NCI-H146 (cell line): ENCODE measurements at regions not wholly inside any gene's neighbourhood (a gene's known extent, or its start where the extent isn't known, plus 50 kb on each side); places are given as distances from the start of the nearest gene placed in this dataset.

Experiments used
- DNase-seq: peaks from one replicate; lab custom pipeline; 2025; lab: John Stamatoyannopoulos, UW

DNA sequence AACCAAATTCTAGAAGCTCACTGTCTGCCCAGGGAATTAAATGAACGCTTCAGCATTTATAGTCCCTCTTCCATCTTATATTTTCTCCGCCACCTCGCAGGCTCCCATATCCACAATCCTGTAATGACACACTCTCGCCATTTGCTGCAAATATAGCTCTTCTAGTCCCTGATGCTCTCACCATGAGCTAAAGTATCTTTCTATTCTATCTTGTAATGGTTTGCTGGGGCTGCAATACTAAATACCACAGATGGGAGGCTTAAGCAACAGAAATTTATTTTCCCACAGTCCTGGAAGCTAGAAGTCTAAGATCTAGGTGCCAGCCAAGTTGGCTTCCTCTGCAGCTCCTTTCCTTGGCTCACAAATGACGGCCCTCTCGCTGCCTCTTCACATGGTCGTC, 106.9 kb upstream of the NPHP3 start:
- no peak for DNase-seq

DNA sequence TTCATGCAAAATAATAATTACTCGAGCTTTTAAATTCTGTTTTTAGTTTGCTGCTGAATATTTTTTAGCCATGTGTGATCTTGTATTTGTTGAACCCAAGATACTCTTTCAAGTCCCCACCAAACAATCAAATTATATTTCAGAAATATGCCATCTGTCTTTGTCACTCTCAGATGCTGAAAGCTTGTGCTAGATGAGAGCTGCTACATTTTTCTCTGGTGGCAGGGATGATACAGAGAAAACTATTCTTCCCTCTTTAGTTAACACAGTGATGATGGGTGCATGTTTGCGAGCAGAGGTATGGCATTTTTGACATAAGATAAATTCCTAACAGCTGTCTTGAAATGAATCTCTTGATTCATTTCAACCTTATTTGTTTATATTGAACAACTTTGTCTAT, 100.6 kb upstream of the NPHP3 start:
- DNase-seq = no peak

DNA sequence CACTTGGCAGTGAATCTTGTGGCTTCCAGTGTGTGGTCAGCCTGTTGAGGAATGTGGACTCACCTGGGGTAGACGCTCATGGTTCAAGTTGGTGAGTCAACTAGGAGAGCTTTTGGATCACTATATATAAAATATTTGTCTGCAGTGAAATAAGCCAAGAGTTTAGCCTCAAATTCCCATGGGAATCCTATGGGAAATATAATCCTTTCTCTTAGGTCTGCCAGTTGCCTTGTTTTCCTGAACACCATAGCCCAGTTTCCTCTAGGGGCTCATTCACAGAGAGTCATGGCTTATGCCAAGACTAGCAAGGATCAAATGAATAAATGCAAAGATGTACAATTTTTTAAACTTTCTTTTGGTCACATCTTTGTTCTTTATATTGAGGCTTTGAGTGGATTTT, 100.1 kb upstream of the NPHP3 start:
- DNase-seq = no peak

DNA sequence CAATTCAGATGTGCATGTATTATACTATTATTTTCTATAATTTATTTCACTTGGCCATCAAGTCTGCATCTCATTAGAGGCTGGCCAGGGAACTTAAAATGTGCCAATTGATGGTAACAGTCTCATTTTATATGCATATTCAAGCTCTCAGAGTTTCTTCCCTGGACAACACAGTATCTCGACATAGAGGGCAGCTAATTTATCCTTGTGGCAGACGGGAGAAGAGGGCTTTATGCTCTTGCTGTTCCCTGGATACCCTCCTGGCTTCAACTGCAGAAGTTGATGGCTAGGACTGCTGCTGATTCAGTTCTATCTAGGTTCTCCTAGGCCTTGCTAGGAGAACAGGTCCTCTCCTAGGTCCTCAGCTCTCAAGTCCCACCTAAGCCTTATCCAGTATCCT, 99.1 kb upstream of the NPHP3 start:
- DNase-seq = no peak

DNA sequence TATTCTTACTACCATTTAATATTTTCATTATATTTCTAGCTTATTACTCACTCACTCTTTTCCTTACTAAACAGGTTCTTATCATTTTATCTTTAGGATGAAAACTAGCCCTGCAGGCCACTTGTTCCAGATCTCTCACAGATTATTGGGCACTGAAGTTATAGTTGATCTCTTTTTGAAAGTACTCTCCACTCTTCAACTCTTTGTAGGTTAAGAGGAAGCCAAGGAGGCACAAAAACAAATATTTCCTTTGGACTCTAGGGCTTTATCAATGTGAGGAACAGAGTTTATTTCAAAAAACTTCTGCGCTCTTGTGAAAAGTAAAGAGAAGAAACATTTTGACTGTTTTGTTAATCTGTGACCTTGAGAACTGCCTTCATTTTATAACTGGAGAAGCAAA, 96.0 kb upstream of the NPHP3 start:
- no peak for DNase-seq

DNA sequence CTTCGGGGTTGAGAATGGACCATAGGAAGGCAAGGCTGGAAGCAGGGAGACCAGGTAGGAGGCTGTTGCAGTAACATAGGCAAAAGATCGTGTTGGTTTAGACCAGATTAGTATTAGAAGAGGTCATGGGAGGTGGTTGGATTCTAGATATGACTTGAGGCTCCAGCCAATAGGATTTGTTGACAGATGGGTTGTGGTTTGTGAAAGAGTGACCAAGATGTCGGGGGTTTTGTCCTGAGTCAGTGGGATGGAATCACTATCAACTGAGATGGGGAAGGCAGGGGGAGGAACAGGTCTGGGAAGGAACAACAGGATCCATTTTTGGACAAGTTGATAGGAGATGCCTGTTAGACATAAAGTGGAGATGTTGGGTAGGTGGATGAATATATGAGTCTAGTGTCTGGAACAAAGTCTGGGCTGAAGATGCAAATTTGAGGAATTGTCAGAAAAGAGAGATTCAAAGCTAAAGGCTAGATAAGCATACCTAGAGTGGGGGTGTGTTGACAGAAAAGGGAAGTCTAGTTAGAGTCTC, 95.5 kb upstream of the NPHP3 start:
- no peak for DNase-seq

DNA sequence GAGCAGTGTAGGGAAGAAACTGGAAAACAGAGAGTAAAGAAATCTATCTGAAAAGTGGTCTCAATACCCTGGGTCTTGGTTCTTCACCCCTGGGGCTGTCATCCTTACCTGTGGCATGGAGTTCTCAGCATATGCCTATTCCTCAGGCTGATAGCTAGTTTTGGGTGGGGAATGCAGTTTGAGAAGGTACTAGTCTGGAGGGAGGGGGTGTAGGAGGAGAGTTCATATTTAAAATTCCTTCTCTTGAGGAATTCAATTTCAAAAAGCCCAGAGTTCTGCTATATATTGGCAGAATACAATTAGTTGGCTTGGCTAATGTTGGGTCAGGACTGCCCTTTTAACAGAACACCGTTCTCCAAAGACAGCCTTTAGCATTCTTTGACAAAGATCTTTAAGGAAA, 82.9 kb upstream of the NPHP3 start:
- no peak for DNase-seq

DNA sequence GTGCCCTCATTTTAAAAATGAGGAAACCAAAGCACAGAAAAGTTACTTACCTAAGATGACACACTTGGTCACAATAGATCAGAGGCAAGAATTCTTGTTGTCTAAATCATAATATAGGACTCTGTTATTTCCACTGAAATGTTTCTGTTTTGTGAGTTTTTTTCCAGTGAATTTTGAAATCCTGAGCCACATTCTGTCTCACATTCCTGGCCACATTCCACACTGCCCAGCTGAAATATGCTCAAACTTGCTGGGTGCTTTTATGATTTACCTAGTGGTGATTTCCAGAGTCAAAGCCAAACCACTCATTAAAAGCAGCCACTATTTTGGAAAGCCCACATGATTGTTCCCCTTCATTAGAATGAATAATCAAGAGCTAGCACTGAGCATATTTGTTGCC, 82.3 kb upstream of the NPHP3 start:
- no peak for DNase-seq

DNA sequence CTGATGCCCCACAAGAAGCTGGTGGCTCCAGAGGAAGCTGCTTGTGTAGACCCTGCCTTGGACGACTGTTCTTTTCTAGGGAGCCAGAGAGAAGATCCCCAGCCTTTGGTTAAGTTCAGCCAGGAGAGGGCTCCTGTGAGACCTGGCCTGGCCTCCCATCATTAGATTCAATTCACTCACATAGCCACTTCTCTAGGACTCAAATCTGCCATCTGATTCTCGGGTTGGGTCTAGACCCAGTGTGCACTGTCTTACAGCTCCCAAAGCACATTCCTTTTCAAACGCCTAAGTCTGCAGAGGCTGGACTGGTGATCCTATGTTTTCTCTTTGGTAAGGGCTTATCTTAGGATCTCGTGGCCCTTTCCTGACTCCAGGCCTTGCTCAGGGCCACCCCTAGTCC, 81.7 kb upstream of the NPHP3 start:
- peak; percentile 10 for DNase-seq

DNA sequence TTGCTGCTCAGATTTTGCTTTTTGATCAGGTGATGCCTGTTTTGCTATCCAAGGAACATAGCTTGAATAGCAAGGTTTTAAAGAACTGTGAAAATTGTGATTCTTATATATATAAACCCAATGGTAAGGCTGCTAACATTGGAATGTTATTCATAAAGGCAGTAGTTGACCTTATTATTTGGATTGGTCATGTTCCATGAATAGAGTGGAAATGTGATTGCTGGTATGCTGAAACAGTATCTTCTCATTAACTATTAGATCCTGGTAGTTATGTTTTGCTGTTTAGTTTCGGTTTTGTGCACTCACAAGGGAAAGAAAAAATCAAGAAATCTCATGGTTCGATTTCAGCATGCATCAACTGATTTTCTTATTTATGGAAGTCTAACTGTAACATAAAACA, 78.7 kb upstream of the NPHP3 start:
- no peak for DNase-seq

DNA sequence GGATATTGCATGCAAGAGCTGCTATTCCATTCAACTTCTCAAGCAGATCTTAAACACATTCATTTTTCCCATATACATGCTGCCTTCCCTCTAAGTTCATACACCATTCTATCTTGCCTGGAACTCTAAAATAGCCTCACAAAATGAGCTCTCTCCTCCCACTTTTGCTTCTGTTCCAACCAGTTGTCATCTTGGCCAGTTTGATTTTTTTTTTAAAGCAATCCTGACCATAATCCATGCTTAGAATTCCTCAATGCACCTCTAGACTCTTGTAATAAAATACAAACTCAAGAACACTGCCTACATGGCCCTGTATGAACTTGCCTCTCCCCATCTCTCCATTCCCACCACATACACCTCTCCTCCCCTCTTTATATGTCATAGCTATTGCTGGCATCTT, 68.6 kb upstream of the NPHP3 start:
- no peak for DNase-seq

DNA sequence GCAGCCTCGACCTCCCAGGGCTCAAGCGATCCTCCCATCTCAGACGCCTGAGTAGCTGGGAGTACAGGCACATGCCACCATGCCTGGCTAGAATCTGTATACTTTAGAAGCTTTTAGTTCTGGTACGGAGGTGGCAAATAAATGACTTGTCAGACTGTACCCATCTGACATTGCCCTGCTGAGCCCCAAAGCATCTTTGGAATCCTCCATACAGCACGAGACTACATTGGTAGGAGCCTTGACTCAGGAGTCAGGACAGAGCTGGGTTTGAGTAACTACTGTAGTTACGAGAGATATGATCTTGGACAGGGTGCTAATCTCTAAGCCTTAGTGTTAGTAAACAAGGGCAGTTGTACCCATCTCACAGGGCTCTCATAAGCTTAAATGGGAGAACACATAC, 67.8 kb upstream of the NPHP3 start:
- no peak for DNase-seq

DNA sequence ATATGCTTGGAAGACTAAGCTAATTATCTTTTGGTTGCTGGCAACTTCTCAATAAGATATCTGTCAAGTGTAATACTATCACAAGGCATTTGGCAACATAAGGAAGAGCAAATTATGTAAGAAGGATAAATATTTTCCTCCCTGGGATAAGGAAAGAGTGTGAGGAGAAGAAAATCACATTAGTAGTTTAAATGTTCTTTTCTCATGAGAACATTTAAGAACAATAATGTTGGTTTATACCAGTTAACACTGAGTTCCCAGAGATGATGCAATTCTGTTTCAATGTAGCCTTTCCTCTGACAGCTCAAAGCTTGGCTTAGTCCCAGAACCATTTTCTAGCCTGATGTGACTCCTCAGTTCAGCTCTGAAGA, 66.1 kb upstream of the NPHP3 start:
- no peak for DNase-seq

DNA sequence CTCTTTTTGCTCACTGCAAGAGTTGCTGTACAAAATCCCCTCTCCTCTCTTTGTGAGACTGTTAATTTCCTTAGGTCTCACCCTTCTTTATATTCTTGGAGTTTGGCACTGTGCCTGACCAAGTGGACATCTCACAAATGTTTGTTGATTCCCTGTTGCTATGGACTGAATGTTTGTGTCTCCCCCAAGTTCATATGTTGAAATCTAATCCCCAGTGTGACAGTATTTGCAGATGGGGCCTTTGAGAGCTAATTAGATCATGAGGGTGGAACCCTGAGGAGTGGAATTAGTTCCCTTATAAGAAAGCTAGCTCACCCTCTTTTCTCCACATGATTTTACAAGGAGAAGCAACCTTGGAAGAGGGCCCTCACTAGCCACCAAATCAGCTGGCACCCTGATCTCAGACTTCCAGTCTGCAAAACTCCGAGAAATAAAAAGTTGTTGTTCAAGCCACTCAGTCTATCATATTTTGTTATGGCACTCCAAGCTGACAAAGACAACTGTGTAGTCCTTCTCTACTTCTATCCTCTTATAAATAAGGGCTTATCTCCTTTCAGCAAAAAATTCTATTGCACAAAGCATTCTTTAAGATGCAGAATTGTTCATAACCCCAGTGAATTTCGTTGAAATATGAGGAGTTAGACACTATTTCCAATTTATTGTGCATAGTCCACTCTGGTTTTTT, 65.5 kb upstream of the NPHP3 start:
- no peak for DNase-seq

DNA sequence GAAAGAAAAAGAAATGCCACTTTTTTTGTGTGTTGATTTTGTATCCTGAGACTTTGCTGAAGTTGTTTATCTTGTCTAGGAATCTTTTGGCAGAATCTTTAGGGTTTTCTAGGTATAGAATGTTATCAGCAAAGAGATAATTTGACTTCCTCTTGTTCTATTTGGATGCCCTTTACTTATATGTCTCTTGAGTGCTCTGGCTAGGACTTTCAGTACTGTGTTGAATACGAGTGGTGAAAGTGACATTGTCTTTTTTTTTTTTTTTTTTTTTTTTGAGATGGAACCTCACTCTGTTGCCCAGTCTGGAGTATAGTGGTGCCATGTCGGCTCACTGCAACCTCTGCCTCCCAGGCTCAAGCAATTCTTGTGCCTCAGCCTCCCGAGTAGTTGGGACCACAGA, 64.7 kb upstream of the NPHP3 start:
- no peak for DNase-seq

DNA sequence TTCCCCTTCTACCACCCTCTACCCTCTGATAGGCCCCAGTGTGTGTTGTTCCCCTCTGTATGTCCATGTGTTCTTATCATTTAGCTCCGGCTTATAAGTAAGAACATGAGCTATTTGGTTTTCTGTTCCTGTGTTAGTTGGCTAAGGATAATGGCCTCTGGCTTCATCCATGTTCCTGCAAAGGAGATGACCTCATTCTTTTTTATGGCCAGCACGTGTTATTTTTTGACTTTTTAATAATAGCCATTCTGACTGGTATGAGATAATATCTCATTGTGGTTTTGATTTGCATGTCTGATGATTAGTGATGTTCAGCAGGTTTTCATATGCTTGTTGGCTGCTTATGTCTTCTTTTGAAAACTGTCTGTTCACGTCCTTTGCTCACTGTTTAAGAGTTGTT, 63.1 kb upstream of the NPHP3 start:
- no peak for DNase-seq

DNA sequence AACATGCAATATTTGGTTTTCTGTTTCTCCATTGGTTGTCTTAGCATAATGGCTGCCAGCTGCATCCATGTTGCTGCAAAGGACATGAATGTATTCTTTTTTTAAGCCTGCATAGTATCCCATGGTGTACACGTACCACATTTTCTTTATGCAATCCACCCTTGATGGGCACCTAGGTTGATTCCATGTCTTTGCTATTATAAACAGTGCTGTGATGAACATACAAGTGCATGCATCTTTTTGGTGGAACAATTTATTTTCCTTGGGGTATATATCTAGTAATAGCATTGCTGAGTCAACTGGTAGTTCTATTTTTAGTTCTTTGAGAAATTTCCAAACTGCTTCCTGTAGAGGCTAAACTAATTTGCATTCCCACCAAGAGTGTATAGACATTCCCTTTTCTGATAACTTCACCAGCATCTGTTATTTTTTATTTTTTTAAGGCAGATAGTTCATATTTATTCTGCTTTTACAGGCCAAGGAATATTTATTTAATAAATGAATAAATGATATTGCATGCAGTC, 62.4 kb upstream of the NPHP3 start:
- DNase-seq = no peak

DNA sequence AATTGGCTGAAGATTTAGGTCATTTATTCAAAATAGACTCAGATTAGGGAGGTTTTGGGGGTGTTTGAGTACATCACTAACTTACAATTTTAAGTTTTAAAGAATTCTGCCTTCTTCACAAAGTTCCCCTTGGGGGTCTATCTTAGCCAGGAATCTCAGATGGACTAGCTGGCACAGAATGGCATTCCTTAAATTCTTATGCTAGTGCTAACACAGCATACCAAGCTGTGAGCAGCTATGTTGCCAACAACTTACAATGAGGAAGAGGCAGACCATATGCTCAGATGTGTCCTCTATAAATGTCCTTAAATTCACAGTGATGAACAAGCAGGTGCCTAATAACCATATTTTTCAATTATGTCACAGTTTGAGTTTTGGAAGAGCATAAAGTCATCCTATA, 60.9 kb upstream of the NPHP3 start:
- no peak for DNase-seq

DNA sequence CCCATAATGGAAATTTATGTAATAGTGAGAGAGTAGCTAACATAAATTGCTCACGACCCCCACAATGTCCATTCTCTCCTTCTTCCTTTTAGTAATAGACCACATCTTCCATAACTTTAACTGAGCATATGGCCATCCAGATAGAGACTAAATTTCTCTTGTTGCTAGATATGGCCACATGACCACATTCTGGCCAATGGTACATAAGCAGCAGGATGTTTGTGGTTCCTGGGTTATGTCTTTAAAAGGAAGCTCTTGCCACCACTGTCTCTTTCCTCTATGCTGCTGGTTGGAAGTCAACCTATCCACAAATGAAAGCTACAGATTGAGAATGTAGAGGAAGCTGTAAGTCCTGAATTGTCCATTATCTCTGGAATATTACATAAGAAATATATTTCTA, 59.7 kb upstream of the NPHP3 start:
- no peak for DNase-seq

DNA sequence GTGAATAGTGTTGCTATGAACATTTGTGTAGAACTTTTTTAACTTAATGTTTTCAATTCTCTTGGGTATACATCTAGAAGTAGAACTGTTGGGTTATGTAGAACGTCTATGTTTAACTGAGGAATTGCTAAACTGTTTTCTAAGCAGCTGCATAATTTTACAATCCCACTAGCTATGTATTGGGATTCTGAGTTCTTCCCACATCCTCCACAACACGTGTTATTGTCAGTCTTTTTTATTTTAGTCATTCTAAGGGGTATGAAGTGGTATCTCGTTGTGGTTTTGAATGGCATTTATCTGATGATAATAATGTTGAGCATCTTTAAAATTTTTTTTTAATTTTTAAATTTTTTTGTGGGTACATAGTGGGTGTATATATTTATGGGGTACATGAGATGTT, 55.0 kb upstream of the NPHP3 start:
- no peak for DNase-seq

DNA sequence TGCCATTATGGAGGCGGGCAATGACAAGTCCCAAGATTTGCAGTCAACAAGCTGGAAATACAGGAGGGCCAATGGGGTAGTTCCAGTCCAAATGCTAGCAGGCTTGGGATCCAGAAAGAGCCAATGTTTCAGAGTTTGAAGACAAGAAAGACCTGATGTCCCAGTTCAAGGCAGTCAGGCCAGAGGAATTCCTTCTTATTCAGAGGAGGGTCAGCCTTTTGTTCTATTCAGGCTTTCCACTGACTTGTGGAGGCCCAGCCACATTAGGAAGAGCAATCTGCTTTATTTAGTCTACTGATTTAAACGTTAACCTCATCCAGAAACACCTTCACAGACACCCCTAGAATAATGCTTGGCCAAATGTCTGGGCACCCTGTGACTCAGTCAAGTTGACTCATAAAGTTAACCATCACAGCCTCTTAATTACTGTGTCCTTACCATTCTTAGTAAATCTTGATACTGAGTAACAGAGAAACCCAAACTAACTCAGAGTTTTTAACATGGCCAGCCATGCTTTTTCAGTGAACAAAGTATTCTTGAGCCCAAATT, 50.9 kb upstream of the NPHP3 start:
- no peak for DNase-seq

DNA sequence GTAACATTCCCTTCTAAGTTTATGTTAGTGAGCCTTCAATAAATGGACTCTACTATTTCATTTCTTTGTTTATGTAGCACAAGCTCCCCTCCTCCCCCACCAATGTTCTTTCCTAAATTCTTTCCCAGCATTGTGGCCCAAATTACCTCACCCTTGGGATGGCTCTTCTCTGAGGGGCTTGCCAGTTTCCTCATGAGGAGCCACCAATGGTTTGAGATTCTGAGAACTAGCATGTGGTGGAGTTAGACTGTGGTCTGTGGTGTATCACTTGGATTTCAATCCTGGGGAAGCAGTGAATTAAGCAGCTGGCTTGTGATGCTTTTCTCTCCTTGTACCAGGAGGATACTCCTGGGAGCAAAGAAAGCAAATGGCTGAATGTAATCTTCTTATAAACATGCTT, 50.0 kb upstream of the NPHP3 start:
- no peak for DNase-seq
